ENCODE measurements at regions not wholly inside any gene's neighbourhood (a gene's known extent, or its start where the extent isn't known, plus 50 kb on each side); places are given as distances from the start of the nearest gene placed in this dataset.

- Histone ChIP-seq H3K36me3 (no peaks in the 10 kb centered on the region), H3K27ac (no peak overlapping the region), H3K4me1 (no peaks in the 10 kb centered on the region), H3K27me3 (no peaks in the 10 kb centered on the region), H3K4me3 (no peak overlapping the region), H3K9me3 (no peaks in the 10 kb centered on the region)
- no peak for DNase-seq (ENCODE audit: extremely low spot score in 2 of 2)
- intact Hi-C loops (cut with DNase I): no loop called here
- TF ChIP-seq, protein P1, sequence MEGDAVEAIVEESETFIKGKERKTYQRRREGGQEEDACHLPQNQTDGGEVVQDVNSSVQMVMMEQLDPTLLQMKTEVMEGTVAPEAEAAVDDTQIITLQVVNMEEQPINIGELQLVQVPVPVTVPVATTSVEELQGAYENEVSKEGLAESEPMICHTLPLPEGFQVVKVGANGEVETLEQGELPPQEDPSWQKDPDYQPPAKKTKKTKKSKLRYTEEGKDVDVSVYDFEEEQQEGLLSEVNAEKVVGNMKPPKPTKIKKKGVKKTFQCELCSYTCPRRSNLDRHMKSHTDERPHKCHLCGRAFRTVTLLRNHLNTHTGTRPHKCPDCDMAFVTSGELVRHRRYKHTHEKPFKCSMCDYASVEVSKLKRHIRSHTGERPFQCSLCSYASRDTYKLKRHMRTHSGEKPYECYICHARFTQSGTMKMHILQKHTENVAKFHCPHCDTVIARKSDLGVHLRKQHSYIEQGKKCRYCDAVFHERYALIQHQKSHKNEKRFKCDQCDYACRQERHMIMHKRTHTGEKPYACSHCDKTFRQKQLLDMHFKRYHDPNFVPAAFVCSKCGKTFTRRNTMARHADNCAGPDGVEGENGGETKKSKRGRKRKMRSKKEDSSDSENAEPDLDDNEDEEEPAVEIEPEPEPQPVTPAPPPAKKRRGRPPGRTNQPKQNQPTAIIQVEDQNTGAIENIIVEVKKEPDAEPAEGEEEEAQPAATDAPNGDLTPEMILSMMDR (IDR thresholded peaks at IDR 0.05): no peak
Observed at GRCh38 chr14:44040561-44040960, 466.5 kb downstream of the FSCB start.

- Histone ChIP-seq H3K27ac (no peak overlapping the region), H3K36me3 (no peaks in the 10 kb centered on the region), H3K4me1 (no peaks in the 10 kb centered on the region), H3K27me3 (no peaks in the 10 kb centered on the region), H3K4me3 (no peak overlapping the region), H3K9me3 (no peaks in the 10 kb centered on the region)
- DNase-seq (ENCODE audit: extremely low spot score in 2 of 2): no peak
- intact Hi-C loops (cut with DNase I): no loop called here
- TF ChIP-seq, protein P1 (IDR thresholded peaks at IDR 0.05): no peak
- TF ChIP-seq POLR2A (IDR thresholded peaks at IDR 0.05) (no peak), POLR2AphosphoS5 (IDR thresholded peaks at IDR 0.05; ENCODE audit: insufficient read depth in 1 of 2, low read depth in 1 of 2) (no peak)
Observed at GRCh38 chr14:44036248-44036647, 470.8 kb downstream of the FSCB start.

DNA sequence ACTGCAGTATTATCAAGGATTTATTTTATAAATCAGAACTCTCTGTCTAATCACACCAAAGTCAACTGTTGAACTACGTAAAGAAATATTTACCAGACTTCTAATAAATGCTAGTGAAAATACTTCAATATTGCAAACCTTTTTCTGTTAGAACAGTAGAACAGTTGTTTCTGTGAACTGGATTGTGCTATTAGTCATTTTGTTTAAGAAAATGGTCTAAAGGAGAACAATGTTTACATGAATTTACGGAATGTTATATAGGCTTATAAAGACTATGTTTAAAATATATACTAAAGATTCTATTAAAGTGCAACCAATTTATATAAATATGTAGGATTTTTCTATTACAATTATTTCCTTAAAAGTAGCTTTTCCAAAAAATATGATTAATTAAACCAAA is 471.4 kb downstream of the FSCB start:
- intact Hi-C loops (cut with DNase I): no loop called here
- H3K9me3 ChIP-seq: no peaks in the 10 kb centered on the region
- no peak overlapping the region for H3K27ac ChIP-seq

GRCh38 chr14:44030831-44031383 is 476.2 kb downstream of the FSCB start:
- no peaks in the 10 kb centered on the region for H3K27me3 ChIP-seq
- H3K27ac ChIP-seq: no peak overlapping the region
- intact Hi-C loops (cut with DNase I): no loop called here
- no peaks in the 10 kb centered on the region for H3K9me3 ChIP-seq
- no peak overlapping the region for H3K4me3 ChIP-seq
- no peak for DNase-seq (ENCODE audit: extremely low spot score in 2 of 2)
- H3K36me3 ChIP-seq: no peaks in the 10 kb centered on the region
- TF ChIP-seq, protein P1 (IDR thresholded peaks at IDR 0.05): no peak
- TF ChIP-seq POLR2A (IDR thresholded peaks at IDR 0.05) (no peak), POLR2AphosphoS5 (IDR thresholded peaks at IDR 0.05; ENCODE audit: insufficient read depth in 1 of 2, low read depth in 1 of 2) (no peak)
- H3K4me1 ChIP-seq: no peaks in the 10 kb centered on the region

More for the DNA sequence above, 471.4 kb downstream of the FSCB start:
- TF ChIP-seq POLR2AphosphoS5 (IDR thresholded peaks at IDR 0.05; ENCODE audit: insufficient read depth in 1 of 2, low read depth in 1 of 2) (no peak), POLR2A (IDR thresholded peaks at IDR 0.05) (no peak)
- TF ChIP-seq, protein P1 (IDR thresholded peaks at IDR 0.05): no peak
- H3K36me3 ChIP-seq: no peaks in the 10 kb centered on the region
- H3K4me1 ChIP-seq: no peaks in the 10 kb centered on the region
- H3K4me3 ChIP-seq: no peak overlapping the region
- H3K27me3 ChIP-seq: no peaks in the 10 kb centered on the region
- no peak for DNase-seq (ENCODE audit: extremely low spot score in 2 of 2)

GRCh38 chr14:44029933-44030332 is 477.1 kb downstream of the FSCB start:
- no peak for DNase-seq (ENCODE audit: extremely low spot score in 2 of 2)
- intact Hi-C loops (cut with DNase I): no loop called here
- no peak overlapping the region for H3K4me3 ChIP-seq
- no peaks in the 10 kb centered on the region for H3K9me3 ChIP-seq
- H3K27ac ChIP-seq: no peak overlapping the region
- TF ChIP-seq POLR2A (IDR thresholded peaks at IDR 0.05) (no peak), POLR2AphosphoS5 (IDR thresholded peaks at IDR 0.05; ENCODE audit: insufficient read depth in 1 of 2, low read depth in 1 of 2) (peak in 1 of 2 donors; percentile 44)
- no peaks in the 10 kb centered on the region for H3K27me3 ChIP-seq
- H3K4me1 ChIP-seq: no peaks in the 10 kb centered on the region
- H3K36me3 ChIP-seq: no peaks in the 10 kb centered on the region
